ENCODE measurements at regions not wholly inside any gene's neighbourhood (a gene's known extent, or its start where the extent isn't known, plus 50 kb on each side); places are given as distances from the start of the nearest gene placed in this dataset.
"Not testable (repeated sequence)": the region's sequence is repeated elsewhere in the genome, so short reads cannot be mapped to it uniquely, and the experiment has no call there.

GRCh38 chr6:98037571-98037970 lies 754.6 kb upstream of the MMS22L start:
- DNase-seq (ENCODE audit: low read depth): no peak

GRCh38 chr6:98039443-98039842 lies 756.4 kb upstream of the MMS22L start:
- no peak for DNase-seq (ENCODE audit: low read depth)

GRCh38 chr6:98039904-98040607 lies 757.0 kb upstream of the MMS22L start:
- DNase-seq (ENCODE audit: low read depth): no peak

GRCh38 chr6:98041056-98041455 lies 758.0 kb upstream of the MMS22L start:
- DNase-seq (ENCODE audit: low read depth): no peak

DNA sequence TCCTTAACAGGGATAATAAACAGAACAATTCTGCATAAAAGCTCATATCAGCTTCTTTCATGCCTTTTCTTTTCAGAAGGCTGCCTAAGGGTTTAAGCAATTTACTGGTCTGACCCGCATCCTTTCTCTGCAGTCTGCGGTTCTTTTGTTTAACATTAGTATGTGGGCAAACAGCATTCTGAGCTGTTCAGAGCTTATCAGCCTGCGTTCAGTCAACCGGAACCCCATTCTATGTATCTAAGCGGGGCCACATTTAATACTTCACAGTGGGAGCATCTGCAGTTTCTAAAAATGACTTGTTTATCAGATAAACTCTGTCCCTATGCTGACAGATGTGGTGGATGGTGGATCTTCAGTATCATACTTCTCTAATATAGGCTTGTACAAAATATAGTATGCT lies 758.9 kb upstream of the MMS22L start:
- no peak for DNase-seq (ENCODE audit: low read depth)

- DNase-seq (ENCODE audit: low read depth): no peak
Observed at GRCh38 chr6:98044151-98044561, 761.1 kb upstream of the MMS22L start.

DNA sequence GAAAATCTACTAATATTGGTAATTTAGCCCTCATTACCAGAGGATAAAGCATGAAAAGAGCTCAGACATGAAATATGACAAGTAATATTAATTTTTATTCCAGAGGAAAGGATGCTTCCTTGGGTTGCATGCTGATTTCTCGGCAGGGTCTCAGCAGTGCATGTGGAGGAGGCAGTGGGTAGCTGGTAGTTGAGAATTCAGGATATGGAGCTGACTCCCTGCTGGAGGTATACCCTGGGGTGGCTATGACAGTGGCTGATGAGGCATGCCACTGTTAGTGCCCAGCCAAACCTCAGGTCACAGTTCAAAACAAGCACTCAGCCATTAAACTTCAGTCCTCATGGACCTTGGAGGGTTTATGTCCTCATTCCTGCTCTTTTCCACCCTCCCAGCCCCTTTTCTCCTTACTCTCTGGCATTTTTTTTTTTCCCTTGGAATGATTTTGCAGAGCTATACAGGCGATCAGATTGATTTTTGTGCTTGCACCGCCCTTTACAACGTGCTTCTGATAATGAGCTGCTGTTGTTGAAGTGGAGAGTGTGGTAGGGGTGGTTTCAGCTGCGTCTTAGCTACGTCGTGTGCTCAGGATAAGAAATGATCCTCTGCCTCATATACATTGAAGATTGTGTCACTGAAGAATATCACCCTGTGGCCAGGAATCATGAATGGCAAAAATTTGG lies 761.9 kb upstream of the MMS22L start:
- DNase-seq (ENCODE audit: low read depth): no peak

GRCh38 chr6:98047164-98047563 lies 764.1 kb upstream of the MMS22L start:
- DNase-seq (ENCODE audit: low read depth): no peak

DNA sequence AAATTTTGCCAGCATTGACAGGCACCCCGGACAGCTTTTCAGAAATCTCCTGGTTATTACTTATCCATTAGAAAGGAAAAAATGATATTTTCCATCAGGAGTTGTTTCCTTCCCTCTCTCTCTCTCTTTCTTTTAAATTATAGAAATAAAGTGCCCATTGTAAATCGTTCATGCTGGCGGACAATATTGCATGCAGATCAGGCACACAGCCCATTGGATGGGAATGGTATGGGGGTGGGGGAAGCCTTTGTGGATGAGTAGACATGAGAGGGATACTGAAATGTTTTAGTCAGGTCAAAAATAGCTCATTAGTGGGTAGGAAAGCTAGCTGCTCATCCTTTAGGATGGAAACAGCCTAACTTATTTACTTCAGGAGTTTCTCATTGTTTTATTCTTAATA lies 764.9 kb upstream of the MMS22L start:
- DNase-seq (ENCODE audit: low read depth): no peak

DNA sequence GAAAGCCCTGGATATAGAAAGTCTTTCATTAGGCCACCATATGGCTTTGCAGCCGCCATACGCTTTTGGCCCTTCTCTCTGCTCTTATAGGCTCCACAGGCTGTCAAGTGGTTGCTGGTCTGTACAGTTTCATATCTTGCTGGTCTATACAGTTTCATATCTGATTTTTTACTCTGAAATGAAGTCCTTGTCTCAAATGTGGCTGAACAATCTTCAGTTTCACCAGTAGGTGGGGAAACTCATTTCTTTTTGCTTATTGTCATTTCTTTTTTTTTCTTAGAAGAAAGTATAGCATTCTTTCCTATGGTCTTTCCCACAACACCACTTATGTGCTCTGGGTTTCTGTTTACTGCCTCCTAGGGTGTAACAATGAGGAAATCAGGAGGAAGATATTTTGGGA lies 771.4 kb upstream of the MMS22L start:
- no peak for DNase-seq (ENCODE audit: low read depth)

- DNase-seq (ENCODE audit: low read depth): no peak
Observed at GRCh38 chr6:98056955-98057354, 773.9 kb upstream of the MMS22L start.

GRCh38 chr6:98067375-98067774 lies 767.0 kb upstream of the POU3F2 start:
- no peak for DNase-seq (ENCODE audit: low read depth)

GRCh38 chr6:98088537-98088936 lies 745.8 kb upstream of the POU3F2 start:
- DNase-seq (ENCODE audit: low read depth): not testable (repeated sequence)

DNA sequence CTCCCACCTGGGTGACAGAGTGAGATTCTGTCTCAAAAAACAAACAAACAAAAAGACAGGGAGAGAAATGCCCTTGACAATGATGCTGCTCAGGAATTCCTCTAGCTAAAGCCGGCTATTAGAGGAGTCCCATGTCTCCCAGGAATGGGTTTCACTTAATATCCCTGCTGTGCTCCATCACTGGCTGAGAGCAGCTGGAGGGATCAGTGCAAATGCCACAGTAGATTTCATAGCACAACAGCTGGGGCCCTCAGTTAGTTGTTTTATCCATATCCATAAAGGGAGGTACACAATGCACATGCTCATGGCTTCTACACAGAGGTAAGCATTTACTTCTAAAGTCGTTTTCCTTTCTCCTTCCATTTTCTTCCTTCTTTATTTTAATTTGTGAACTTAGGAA lies 742.0 kb upstream of the POU3F2 start:
- DNase-seq (ENCODE audit: low read depth): no peak

- DNase-seq (ENCODE audit: low read depth): no peak
Observed at GRCh38 chr6:98094696-98095095, 739.7 kb upstream of the POU3F2 start.

DNA sequence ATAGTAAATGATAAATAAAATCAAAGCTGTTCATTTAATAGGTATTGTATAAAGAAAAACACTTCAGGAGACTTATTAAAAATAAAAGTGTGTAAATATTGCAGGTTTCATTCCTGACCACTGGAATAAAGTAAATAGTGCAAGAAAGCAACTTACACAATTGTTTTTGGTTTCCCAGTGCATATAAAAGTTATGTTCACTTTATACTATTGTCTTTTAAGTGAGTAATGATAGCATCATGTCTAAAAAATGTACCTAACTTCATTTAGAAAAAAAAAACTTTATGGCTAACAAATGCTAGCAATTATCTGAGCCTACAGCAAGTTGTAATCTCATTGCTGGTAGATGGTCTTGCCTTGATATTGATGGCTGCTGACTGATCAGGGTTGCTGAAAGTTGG lies 726.6 kb upstream of the POU3F2 start:
- DNase-seq (ENCODE audit: low read depth): no peak

DNA sequence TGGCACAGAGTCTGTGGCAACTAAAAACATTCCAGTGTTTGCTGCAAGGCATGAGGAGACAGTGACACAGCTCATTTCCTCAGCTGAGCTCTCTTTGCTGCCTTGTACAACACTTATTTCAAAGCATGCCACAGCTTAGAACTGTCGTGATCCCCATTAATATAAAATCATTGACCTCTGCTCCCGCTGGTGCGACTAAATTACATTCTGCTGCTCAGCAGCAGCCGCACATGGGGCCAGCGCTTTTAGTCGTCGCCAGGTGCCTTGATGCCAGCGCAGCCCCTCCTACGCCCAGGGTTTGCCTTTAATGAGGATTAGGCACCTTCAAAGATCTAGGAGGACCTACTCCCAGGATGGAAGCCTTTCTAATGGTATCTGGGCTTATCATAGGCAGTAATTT lies 717.9 kb upstream of the POU3F2 start:
- DNase-seq (ENCODE audit: low read depth): no peak

DNA sequence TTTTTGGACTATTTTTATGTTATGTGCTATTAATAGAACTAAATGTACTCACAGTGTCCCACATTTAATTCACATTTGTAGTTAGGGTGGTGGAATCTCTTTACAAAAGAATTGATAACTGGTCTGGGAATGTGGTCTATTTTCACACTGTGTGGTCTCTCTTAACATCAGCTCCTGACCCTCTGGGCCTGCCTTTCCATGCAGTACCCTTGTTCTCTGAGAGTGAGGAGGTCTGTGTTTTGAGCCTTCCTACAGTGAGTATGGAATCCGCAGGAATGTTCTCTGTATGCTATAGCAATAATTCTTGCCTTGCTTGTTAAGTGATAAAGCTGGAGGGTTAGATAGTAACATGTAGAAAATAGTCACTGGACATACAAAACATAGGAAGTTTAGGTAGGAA lies 717.3 kb upstream of the POU3F2 start:
- DNase-seq (ENCODE audit: low read depth): no peak

- no peak for DNase-seq (ENCODE audit: low read depth)
Observed at GRCh38 chr6:98118397-98119045, 715.9 kb upstream of the POU3F2 start.

DNA sequence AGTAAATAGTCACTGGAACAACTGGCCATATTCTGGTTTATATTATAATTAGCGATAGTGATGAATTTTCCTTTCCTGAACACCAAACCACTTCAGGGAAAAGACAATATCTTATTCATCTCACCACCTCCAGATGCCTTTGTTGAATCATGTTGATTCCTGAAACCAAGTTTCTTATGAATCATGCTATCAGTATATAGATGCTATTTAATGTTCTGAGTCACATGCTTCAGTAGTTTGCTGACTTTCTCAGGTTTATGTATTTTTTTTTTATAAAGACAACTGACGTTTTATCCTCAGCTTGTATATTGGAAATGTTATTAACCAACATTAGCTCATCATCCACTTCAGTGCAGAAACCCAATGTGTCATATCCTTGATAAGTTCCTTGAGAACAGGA lies 710.2 kb upstream of the POU3F2 start:
- DNase-seq (ENCODE audit: low read depth): no peak

GRCh38 chr6:98131290-98131990 lies 702.9 kb upstream of the POU3F2 start:
- no peak for DNase-seq (ENCODE audit: low read depth)

- DNase-seq (ENCODE audit: low read depth): no peak
Observed at GRCh38 chr6:98136333-98136732, 698.0 kb upstream of the POU3F2 start.

GRCh38 chr6:98137391-98137790 lies 697.0 kb upstream of the POU3F2 start:
- no peak for DNase-seq (ENCODE audit: low read depth)
